GM12878 (cell line): ENCODE measurements at regions not wholly inside any gene's neighbourhood (a gene's known extent, or its start where the extent isn't known, plus 50 kb on each side); places are given as distances from the start of the nearest gene placed in this dataset.

ENCODE experiments used
- ATAC-seq: fragments of 200-7000 bp; cut with Tn5 transposase; 3 replicates; pipeline ENCODE4 v1.9.1; 2020; ENCODE audit warnings: mild to moderate bottlenecking, moderate library complexity
- BruUV-seq: library from RNA; stranded (reverse); fragments of 400-500 nt; replicated peaks from 2 replicates; lab custom pipeline; 2021; lab: Mats Ljungman, UMichigan
- CTCF ChIA-PET: fragments of 300-600 bp; sonication (Branson Sonifier 250); formaldehyde crosslinking; extraction: SDS; loops from one replicate; lab custom pipeline; 2021; ENCODE audit warnings: inconsistent platforms; lab: Yijun Ruan, JAX
- POLR2A ChIA-PET: fragments of 350-600 bp; formaldehyde crosslinking; extraction: SDS; loops from one replicate; lab custom pipeline; 2021; ENCODE audit warnings: inconsistent platforms; lab: Charles Lee
- RAD21 ChIA-PET: fragments of 300-600 bp; sonication (Branson Sonifier 250); formaldehyde crosslinking; loops from one replicate; lab custom pipeline; 2023; ENCODE audit warnings: antibody characterized with exemption; ENCODE audit not compliant: unreplicated experiment; lab: Charles Lee
- SMC1A ChIA-PET: fragments of 300-600 bp; sonication (Branson Sonifier 250); formaldehyde crosslinking; loops from one replicate; lab custom pipeline; 2023; ENCODE audit not compliant: unreplicated experiment, uncharacterized antibody; lab: Charles Lee
- DNase-seq: peaks from one replicate; pipeline ENCODE4 v3.0.0-alpha.2; 2011; ENCODE audit warnings: low read depth, low spot score
- FAIRE-seq: peaks from 3 replicates; lab custom pipeline; 2011; peaks lifted over from hg19 to GRCh38; lab: Jason Lieb, UNC
- H2AFZ ChIP-seq: 2 replicates; pipeline ENCODE4 v1.6.0; 2011; ENCODE audit warnings: low read depth, low read length, control low read depth; ENCODE audit not compliant: control insufficient read depth
- H3K27ac ChIP-seq: 2 replicates; pipeline ENCODE4 v1.5.1; 2011; ENCODE audit warnings: control low read depth; ENCODE audit not compliant: control insufficient read depth, insufficient read depth
- H3K27me3 ChIP-seq, 2 experiments: replicated peaks in 1 of 2; 2 replicates each; pipeline versions ENCODE4 v1.6.0 to v1.6.1; 2011; ENCODE audit warnings: low read length in 1 of 2; ENCODE audit not compliant: control insufficient read depth in 2 of 2, insufficient read depth in 2 of 2
- H3K36me3 ChIP-seq, 2 experiments: 2 replicates each; pipeline ENCODE4 v1.5.1; 2011; ENCODE audit warnings: low read length in 1 of 2; ENCODE audit not compliant: control insufficient read depth in 2 of 2, insufficient read depth in 2 of 2
- H3K4me1 ChIP-seq: 2 replicates; pipeline ENCODE4 v1.6.1; 2011; ENCODE audit warnings: mild to moderate bottlenecking, low read length, moderate library complexity, mixed read lengths; ENCODE audit not compliant: control insufficient read depth, insufficient read depth
- H3K4me2 ChIP-seq: 2 replicates; pipeline ENCODE4 v1.6.0; 2011; ENCODE audit warnings: control low read depth; ENCODE audit not compliant: control insufficient read depth, insufficient read depth
- H3K4me3 ChIP-seq: fragments of 200-600 bp; sonication (generic); 2 replicates; pipeline ENCODE4 v1.5.1; 2016
- H3K79me2 ChIP-seq: 2 replicates; pipeline ENCODE4 v1.6.0; 2011; ENCODE audit warnings: low read length; ENCODE audit not compliant: control insufficient read depth, insufficient read depth
- H3K9ac ChIP-seq: 2 replicates; pipeline ENCODE4 v1.8.0; 2011; ENCODE audit warnings: low read length, control low read depth, mixed read lengths; ENCODE audit not compliant: control insufficient read depth, insufficient read depth
- H3K9me3 ChIP-seq: replicated peaks from 3 replicates; pipeline ENCODE4 v1.5.1; 2011; ENCODE audit warnings: mild to moderate bottlenecking, low read length; ENCODE audit not compliant: control insufficient read depth, insufficient read depth
- H4K20me1 ChIP-seq: 2 replicates; pipeline ENCODE4 v1.6.0; 2011; ENCODE audit not compliant: control insufficient read depth, insufficient read depth
- CBFB ChIP-seq: IDR thresholded peaks from 2 replicates; pipeline ENCODE4 v1.6.1; 2016; ENCODE audit warnings: antibody characterized with exemption, low read depth
- ESRRA ChIP-seq: IDR thresholded peaks from 2 replicates; pipeline ENCODE4 v1.6.1; 2012; ENCODE audit warnings: mild to moderate bottlenecking, low read length, improper control_type of control experiment
- GABPA ChIP-seq: IDR thresholded peaks from 2 replicates; pipeline ENCODE4 v1.6.1; 2014; ENCODE audit warnings: antibody characterized with exemption, low read depth, mild to moderate bottlenecking, inconsistent platforms
- NFIC ChIP-seq: IDR thresholded peaks from 2 replicates; pipeline ENCODE4 v1.6.1; 2012; ENCODE audit warnings: low read depth, mild to moderate bottlenecking, inconsistent platforms, low read length, moderate library complexity
- NFYA ChIP-seq: IDR thresholded peaks from 2 replicates; pipeline ENCODE4 v1.6.1; 2011; ENCODE audit warnings: low read depth, mild to moderate bottlenecking, low read length, improper control_type of control experiment, borderline replicate concordance
- NRF1 ChIP-seq: conservative IDR thresholded peaks from 2 replicates; pipeline ENCODE4 v1.6.1; 2011; ENCODE audit warnings: mild to moderate bottlenecking, low read depth, low read length, improper control_type of control experiment
- PML ChIP-seq: IDR thresholded peaks from 2 replicates; pipeline ENCODE4 v1.6.1; 2012; ENCODE audit warnings: low read length, inconsistent platforms
- POLR2AphosphoS2 ChIP-seq: IDR thresholded peaks from 2 replicates; pipeline ENCODE4 v1.6.1; 2011; ENCODE audit warnings: low read depth, mild to moderate bottlenecking, low read length, improper control_type of control experiment, moderate library complexity
- SMARCA5 ChIP-seq: fragments of 450-650 bp; IDR thresholded peaks from 2 replicates; pipeline ENCODE4 v1.6.1; 2017; ENCODE audit warnings: mild to moderate bottlenecking
- SREBF1 ChIP-seq: IDR thresholded peaks from 2 replicates; pipeline ENCODE4 v1.6.1; 2012; ENCODE audit warnings: mild to moderate bottlenecking, low read length
- SUPT20H ChIP-seq: IDR thresholded peaks from 2 replicates; pipeline ENCODE4 v1.6.1; 2011; ENCODE audit warnings: low read depth, mild to moderate bottlenecking, low read length, moderate library complexity, borderline replicate concordance; ENCODE audit not compliant: control insufficient read depth
- USF1 ChIP-seq: IDR thresholded peaks from 2 replicates; pipeline ENCODE4 v1.6.1; 2011; ENCODE audit warnings: borderline replicate concordance, low read depth, mild to moderate bottlenecking, moderate library complexity, mixed read lengths, low read length; ENCODE audit not compliant: insufficient read depth; ENCODE audit errors: extremely low read length
- ZBTB40 ChIP-seq: fragments of 450-650 bp; IDR thresholded peaks from 2 replicates; pipeline ENCODE4 v1.6.1; 2016; ENCODE audit warnings: mild to moderate bottlenecking, moderate library complexity, borderline replicate concordance
- ZZZ3 ChIP-seq: IDR thresholded peaks from 2 replicates; pipeline ENCODE4 v1.6.1; 2011; ENCODE audit warnings: low read depth; ENCODE audit not compliant: control insufficient read depth, insufficient read length
- WGBS: methylation state at CpG from one replicate; pipeline ENCODE4 v1.1.6; 2016; ENCODE audit warnings: low lambda C conversion rate; ENCODE audit not compliant: insufficient replicate concordance, insufficient coverage; ENCODE audit errors: missing lambda C conversion rate; 5-methylcytosine and 5-hydroxymethylcytosine counted together
- in situ Hi-C: fragments of 300-500 bp; cut with MboI; formaldehyde crosslinking; loops from 9 replicates; pipeline ENCODE4 v1.14.3; 2018; ENCODE audit warnings: mixed read lengths
- intact Hi-C: fragments of 100-400 bp; cut with micrococcal nuclease; formaldehyde crosslinking; loops from one replicate; pipeline ENCODE4 v1.14.2; 2022; ENCODE audit not compliant: unreplicated experiment

- ChIA-PET RAD21 (no interaction called here), SMC1A (no interaction called here), POLR2A (no interaction called here), CTCF (no interaction called here)
- in situ Hi-C loops = no loop called here
- no peaks in the 10 kb centered on the region for H3K79me2 ChIP-seq
- no peaks in the 10 kb centered on the region for H3K36me3 ChIP-seq
- no peak overlapping the region for H3K4me3 ChIP-seq
- 3% methylated on average over 2 of the region's 2 CpGs for WGBS
- no peaks in the 10 kb centered on the region for H4K20me1 ChIP-seq
- intact Hi-C loops = no loop called here
- no peak for DNase-seq
- no peaks in the 10 kb centered on the region for H3K4me1 ChIP-seq
- ATAC-seq = no peak
- TF ChIP-seq PML (no peak), SMARCA5 (no peak), ZBTB40 (no peak), CBFB (no peak), POLR2AphosphoS2 (no peak), GABPA (no peak), ZZZ3 (no peak), ESRRA (no peak), NRF1 (no peak), NFIC (no peak), USF1 (no peak), SUPT20H (no peak), NFYA (no peak), SREBF1 (no peak)
- no peak for FAIRE-seq
- no peak overlapping the region for H3K27ac ChIP-seq
- no peaks in the 10 kb centered on the region for H3K9me3 ChIP-seq
- BruUV-seq = no TSS peak
- H3K9ac ChIP-seq = no peak overlapping the region
- H3K27me3 ChIP-seq = no peaks in the 10 kb centered on the region; a peak in 1 of 4 replicates
- H2AFZ ChIP-seq = no peak overlapping the region
- H3K4me2 ChIP-seq = no peak overlapping the region
Measured at GRCh38 chr3:63086190-63086589, 191.9 kb upstream of the SYNPR start.
